ENCODE measurements at regions not wholly inside any gene's neighbourhood (a gene's known extent, or its start where the extent isn't known, plus 50 kb on each side); places are given as distances from the start of the nearest gene placed in this dataset.

DNA sequence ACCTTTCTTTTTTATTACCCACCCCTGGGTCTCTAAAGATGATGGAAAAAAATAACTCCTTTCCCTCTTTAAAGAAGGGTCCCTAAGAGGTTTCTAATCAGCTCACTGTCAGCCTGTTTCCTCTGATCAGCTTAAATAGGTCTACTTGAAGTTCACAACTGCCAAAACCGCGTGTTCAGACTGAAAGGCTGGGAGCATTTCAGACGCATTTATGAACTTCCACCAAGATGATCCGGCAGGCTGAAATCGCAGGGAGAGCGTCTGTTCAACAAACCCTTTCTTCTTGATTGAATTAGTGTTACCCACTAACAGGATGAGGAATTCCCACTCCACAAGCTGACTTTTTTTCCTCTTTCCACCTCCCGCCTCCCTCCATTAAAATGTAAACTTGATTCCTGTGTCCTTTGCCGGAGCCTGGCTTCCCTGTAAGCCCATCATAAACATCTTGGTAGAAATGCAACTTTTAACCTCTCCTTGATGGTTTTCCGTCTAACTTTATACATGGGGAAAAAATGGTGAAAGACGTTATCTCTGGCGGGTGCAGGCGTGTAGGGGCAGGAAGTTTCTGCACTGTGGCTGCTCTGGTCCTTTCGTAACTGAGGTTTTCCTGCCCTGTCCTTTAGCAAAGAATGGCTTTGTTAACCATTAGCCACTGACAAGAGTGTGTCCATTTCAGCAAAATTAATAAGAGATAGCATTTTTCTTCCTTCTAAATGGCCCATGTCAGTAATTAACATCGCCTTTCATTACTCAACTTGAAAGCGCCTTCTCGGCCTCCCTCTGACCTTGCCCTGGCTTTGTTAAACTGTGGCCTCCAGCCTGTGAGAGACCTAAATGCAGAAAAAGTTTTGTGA, 130.7 kb downstream of the BAMBI start (continued):
- TF ChIP-seq BACH1 (tag; IDR thresholded peaks at IDR 0.05) (peak; percentile 35; the same call in 1 of the 2 replicates), ZNF639 (CRISPR knock-in tag; conservative IDR thresholded peaks at IDR 0.05 in 1 of 2, IDR thresholded peaks at IDR 0.05 in 1 of 2) (peak in 1 of 2 experiments; percentile 75; a peak in 2 of 4 replicates), EP400 (IDR thresholded peaks at IDR 0.05) (peak; percentile 29; the same call in 1 of the 2 replicates), ZNF766 (CRISPR knock-in tag; conservative IDR thresholded peaks at IDR 0.05) (peak; percentile 77), NR4A1 (CRISPR knock-in tag; IDR thresholded peaks at IDR 0.05) (0 out of 2 replicates have a peak, but pooled peaks have one; percentile 5), NR4A1 (tag; IDR thresholded peaks at IDR 0.05) (0 out of 2 replicates have a peak, but pooled peaks have one; percentile 33), CEBPG (CRISPR knock-in tag; IDR thresholded peaks at IDR 0.05) (no peak), CEBPG (tag; conservative IDR thresholded peaks at IDR 0.05 in 1 of 2, IDR thresholded peaks at IDR 0.05 in 1 of 2) (peak in 1 of 2 experiments; percentile 48; a peak in 2 of 4 replicates), CGGBP1 (CRISPR knock-in tag; IDR thresholded peaks at IDR 0.05) (no peak), TOE1 (IDR thresholded peaks at IDR 0.05; ENCODE audit: borderline replicate concordance) (0 out of 2 replicates have a peak, but pooled peaks have one; percentile 17), TOE1 (CRISPR knock-in tag; IDR thresholded peaks at IDR 0.05; ENCODE audit: borderline replicate concordance, low read depth) (no peak)
- TF ChIP-seq, protein P1, sequence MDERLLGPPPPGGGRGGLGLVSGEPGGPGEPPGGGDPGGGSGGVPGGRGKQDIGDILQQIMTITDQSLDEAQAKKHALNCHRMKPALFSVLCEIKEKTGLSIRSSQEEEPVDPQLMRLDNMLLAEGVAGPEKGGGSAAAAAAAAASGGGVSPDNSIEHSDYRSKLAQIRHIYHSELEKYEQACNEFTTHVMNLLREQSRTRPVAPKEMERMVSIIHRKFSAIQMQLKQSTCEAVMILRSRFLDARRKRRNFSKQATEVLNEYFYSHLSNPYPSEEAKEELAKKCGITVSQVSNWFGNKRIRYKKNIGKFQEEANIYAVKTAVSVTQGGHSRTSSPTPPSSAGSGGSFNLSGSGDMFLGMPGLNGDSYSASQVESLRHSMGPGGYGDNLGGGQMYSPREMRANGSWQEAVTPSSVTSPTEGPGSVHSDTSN (CRISPR knock-in tag; IDR thresholded peaks at IDR 0.05; ENCODE audit: low read depth): no peak
- TF ChIP-seq, protein P1 (tag; conservative IDR thresholded peaks at IDR 0.05; ENCODE audit: low read depth): peak; percentile 41; the same call in 1 of the 2 replicates
